HCEC 1CT (cell line): ENCODE measurements at regions not wholly inside any gene's neighbourhood (a gene's known extent, or its start where the extent isn't known, plus 50 kb on each side); places are given as distances from the start of the nearest gene placed in this dataset.
"Not testable (repeated sequence)": the region's sequence is repeated elsewhere in the genome, so short reads cannot be mapped to it uniquely, and the experiment has no call there.

Experiments used
- DNase-seq: peaks from one replicate; pipeline ENCODE4 v3.0.0-alpha.2; 2017

DNA sequence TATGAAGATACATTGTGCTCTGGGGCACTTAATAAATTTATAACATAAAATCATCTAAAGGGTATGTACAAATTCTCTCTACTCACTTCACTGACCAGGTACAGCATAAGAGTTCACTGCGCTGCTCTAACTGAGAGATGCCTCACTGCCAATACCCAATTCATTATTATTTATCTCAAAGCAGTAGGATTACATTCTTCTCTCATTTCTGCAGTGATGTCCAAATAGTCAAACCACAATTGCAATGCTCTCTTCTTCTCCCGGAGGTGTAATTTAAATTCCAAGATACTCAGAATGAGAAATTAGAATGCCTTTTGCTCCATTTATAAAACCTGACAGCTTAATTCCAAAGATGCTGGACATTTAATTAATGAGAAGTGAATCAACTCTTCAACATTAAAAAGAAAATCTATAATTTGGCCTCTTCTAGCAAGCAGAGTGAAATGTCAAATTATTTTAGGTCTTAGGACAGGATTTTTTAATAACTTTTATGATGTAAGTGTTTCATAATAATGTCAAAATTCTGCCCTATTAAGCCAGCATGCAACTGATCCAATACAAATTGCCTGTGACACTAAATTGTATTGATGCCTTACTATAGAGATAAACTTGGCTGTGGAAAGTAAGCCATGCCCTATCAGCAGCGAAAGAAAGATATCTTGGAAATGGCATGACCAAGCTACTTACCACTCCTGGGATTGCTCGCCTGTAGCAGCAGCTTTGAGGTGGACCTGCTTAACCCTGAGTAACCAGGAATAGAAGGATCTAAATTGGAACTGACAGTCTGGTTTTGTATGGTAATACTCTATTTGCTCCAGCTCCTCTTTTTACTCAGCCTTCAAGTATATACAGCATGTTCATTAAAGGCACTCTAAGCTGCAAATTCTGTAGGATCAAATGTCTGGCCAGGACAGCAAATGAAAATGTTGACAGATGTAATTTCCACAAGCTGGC, 374.2 kb upstream of the TYRP1 start:
- DNase-seq = no peak

DNA sequence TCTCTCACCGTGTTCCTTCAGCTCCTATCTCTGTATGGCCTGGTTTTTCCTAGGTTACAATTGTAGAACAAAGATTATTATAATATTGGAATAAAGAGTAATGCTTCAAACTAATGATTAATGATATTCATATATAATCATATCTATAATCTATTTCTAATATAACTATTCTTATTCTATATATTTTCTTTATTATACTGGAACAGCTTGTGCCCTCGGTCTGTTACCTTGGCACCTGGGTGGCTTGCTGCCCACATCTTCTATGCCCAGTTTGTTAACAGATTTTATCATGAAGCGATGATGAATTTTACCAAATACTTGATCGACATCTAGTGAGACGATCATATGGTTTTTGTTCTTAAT, 363.6 kb upstream of the TYRP1 start:
- no peak for DNase-seq

DNA sequence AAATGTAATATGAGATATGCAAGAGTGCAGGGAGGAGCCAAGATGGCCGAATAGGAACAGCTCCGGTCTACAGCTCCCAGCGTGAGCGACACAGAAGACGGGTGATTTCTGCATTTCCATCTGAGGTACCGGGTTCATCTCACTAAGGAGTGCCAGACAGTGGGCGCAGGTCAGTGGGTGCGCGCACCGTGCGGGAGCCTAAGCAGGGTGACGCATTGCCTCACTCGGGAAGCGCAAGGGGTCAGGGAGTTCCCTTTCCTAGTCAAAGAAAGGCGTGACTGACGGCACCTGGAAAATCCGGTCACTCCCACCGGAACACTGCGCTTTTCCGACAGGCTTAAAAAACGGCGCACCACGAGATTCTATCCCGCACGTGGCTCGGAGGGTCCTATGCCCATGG, 359.2 kb upstream of the TYRP1 start:
- not testable (repeated sequence) for DNase-seq

DNA sequence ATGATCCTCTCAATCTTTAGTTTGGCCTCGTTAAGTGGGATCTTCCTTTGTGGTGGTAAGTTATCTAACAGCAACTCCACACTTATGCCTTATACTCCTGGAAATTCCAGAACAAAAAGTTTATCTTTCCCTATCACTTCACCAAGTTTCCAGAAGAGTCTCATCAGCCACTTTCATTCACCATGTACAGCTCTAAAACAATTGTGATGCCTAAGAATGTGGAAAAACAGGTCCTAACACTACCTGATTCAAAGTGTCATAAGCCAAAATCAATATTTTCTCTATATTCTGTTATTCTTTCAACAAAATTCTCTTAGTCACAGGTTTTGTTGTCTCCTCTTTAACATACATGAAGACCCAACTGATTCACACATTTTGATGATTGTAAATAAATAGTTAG, 342.4 kb upstream of the TYRP1 start:
- no peak for DNase-seq

DNA sequence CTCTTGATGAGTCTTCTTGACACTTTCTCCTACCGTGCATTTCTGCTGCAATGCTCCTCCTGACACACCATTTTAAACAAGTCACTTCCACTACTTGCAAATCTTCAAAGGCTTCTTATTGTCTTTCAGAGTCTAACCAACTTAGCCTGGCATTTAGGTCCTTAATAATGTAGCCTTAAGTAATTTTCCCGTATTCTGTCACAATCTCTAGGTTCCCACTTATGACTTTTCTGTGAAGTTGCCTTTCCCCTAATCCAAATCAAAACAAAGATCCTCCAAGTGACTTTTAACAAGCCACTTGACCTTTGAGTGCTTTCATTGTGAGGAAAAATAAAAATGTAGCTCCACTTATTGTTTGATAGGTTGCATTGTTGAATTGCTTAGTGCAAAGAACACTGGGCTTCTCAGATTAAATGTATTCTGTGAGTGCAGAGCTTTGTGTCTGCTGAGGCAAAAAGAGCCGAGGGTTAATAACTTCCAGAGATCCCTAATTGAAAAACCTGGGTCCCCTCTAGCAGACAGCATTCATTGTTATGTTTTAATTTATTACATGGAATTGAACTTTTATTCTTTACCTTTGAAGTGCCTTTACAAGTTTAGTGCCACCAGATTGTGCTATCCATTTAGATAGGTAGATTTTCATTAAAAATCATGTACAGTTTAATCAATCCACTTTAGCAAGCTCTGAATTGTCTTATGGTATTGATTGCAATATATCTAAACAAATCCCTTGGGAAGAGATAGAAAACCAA, 341.7 kb upstream of the TYRP1 start:
- DNase-seq = no peak

DNA sequence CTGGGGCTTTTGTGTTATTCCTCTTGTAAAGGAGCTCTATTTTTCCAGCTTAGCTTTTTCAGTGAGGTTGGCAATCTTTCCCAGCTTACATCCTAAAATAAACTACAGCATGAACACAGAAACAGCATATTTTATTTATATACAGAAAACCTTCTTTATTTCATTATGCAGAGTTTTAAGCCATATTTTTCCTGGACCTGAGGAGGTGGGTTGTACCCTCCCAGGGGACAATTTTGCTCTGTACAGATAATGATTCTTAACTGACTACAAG, 341.2 kb upstream of the TYRP1 start:
- no peak for DNase-seq

DNA sequence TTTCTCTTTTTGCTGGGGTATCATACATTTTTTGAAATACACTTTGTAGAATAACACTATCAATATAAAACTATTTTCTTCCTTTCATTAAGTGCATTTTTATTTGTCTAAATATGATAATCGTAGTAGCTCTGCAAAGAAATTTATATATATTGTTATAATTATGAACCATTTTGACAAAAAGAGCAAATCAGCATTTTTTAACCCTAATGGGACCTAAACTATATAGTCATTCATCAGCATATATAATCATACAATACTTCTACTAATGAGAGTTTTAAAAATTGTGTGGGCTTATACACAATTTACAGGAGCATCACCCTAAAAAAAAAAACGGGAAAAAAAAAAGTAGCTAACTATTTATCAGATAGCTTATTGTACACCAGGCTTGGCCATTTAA, 329.7 kb upstream of the TYRP1 start:
- no peak for DNase-seq

DNA sequence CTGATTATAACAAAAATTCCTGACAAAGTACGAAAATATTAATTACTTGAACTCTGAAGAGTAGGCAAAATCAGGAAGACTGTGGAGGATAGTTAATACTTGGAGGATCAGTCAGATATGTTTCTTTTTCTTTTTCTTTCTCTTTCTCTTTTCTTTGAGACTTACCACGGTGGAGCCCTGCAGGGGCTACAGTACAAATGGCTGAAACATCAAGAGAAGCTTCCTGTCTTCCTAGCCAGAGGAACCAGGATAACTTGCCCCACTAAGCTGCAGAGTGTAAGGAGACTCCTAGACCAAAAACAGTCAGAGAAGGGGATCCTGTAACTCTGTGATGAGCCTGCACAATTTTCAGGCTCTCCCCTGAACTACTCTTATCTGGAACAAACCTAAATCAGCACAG, 324.6 kb upstream of the TYRP1 start:
- no peak for DNase-seq

DNA sequence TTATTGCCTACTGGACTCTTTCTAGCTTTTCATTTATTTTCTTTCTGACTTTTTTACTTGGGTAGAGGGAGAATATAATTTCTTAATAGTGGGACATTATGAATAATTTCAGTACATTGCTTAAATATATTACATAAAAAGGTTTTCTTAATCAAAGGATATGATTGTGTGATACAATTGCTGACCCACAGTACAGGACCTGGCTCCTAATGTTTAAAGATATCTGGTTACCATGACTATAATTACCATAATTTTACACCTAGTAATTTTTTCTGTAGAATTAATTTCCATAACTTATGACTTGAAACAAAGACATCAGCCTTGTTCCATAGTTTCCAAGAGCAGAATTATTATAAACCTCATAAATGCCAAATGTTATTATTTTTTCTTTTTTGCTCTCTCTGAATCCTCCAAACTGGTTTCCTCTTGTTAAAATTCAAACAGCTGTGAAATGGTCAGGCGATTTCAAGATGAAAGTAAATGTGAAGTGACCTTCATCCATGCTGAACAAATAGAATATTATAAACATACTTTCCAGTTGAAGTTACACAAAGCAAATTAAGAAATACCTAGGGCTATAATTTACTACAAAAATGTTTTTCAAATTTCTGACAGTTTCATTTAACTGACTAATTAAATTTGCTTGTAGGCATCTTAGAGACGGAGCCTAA, 301.2 kb upstream of the TYRP1 start:
- DNase-seq = no peak

DNA sequence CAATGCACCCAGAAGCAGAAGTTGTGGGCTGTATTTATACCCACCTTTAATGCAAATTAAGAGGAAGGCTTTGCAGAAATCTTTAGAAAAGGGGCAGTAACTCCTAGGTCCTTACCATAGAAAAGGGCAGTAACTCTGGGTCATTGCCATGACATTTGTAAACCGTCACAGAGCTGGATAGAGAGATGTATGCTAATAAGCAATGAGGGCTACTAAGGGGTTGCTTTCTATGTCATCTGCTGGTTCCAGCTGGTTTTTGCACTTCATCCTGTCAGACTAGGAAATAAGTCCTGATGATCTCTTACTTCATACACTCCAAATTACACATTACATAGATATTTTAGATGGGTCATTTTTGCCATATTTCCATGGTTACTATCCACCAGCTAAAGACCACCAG, 299.1 kb upstream of the TYRP1 start:
- DNase-seq = no peak

DNA sequence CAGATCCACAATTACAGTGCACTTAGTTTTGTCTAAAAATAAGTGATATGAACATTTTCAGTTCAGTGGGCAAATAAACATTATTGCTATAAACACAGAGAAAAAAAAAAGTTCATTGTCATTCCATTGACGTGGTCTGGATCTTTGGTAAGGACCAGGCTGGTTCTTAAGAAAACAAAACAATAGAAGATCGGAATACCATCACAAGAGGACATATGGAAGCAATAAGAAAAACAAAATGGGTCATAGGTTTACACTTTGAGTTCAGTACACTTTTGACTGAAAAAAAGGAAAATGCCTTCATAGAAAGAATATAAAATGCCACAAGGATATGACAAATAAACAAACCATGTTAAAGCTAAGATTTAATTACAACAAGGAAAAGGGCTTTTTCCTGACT, 289.5 kb upstream of the TYRP1 start:
- DNase-seq = no peak

DNA sequence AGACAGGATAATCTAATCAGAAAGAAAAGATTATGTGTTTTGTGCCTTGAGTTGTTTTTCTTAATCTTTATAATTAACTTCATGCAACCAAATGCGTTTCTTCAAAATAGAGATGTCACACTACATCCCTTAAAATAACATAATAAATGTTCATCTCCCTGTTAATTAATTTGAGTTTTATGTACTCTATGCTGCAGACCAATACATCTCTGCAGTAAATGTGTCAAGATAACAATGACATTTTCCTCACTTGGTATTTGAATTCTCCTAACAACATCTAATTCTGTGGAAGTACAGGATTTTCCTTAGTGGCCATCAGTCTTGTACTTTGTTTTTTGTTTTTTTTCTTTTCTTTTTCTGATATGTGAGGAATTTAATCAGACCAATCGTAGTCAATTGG, 279.2 kb upstream of the TYRP1 start:
- DNase-seq = no peak

DNA sequence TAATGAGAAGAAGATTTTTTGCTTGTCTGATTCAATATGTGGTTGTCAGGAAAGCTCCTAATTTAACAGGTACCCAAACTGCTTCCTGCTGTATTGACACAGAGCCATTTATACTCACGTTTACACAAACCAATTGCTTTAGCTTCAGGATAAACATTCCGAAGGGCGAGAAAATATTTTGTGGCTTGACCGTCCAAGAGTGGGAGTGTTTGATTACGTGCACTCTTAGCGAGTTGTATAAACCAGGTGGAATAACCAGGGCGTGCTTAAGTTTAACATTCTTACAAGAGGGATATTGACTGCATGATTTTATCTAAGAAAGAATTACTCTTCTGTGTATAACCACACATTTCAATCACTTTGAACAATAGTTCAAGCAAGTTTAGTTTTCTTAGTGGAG, 278.7 kb upstream of the TYRP1 start:
- DNase-seq = no peak

DNA sequence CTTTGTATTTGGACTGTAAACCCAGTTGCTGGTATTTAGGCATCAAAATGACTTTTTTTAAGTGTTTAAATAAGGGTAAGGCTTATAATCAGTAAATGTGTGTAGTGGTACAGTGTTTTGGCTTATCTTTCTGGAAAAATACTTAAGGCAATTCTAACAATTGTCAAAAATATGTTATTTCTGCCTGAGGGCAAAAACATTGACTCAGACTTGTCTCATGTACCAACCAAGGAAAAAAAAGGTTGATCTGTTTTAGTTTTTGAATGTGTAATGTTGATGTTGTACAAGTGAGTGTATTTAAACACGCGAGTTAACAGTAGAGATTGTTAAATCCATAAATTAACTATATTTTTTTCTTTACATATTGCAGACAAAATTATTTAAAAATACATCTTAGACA, 277.8 kb upstream of the TYRP1 start:
- DNase-seq = no peak

DNA sequence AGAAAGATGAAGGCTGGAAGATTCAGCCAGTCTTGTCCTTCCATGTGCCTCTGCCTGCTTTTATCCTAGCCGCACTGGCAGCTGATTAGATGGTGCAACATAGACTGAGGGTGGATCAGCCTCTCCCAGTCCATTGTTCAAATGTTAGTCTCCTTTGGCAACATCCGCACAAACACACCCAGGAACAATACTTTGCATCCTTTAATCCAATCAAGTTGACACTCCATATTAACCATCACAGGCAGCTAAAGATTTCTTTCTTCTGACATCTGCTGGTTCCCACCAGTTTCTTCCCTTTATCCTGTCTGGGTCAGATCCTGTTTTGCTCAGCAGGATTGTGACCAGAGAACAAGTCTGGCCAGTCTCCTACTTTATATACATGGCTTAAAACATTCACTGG, 276.5 kb upstream of the TYRP1 start:
- DNase-seq = no peak

DNA sequence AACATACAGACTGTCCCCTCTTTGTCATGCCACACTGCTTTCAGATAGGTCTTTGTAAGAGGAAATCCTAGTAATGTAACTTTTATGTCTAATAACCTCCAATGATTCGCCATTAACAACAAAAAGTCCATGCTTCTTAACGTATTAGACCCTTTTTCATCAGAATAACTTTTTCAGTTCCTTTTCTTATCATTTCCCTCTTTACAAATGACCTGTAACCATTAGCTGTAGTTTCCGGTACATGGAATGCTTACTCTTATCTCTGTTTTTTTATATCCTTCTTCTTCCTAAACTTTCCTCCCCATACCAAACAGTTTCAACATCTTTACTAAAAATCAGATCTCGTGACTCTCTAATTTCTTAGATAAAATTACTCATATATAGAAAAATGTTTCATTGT, 268.9 kb upstream of the TYRP1 start:
- DNase-seq = no peak

DNA sequence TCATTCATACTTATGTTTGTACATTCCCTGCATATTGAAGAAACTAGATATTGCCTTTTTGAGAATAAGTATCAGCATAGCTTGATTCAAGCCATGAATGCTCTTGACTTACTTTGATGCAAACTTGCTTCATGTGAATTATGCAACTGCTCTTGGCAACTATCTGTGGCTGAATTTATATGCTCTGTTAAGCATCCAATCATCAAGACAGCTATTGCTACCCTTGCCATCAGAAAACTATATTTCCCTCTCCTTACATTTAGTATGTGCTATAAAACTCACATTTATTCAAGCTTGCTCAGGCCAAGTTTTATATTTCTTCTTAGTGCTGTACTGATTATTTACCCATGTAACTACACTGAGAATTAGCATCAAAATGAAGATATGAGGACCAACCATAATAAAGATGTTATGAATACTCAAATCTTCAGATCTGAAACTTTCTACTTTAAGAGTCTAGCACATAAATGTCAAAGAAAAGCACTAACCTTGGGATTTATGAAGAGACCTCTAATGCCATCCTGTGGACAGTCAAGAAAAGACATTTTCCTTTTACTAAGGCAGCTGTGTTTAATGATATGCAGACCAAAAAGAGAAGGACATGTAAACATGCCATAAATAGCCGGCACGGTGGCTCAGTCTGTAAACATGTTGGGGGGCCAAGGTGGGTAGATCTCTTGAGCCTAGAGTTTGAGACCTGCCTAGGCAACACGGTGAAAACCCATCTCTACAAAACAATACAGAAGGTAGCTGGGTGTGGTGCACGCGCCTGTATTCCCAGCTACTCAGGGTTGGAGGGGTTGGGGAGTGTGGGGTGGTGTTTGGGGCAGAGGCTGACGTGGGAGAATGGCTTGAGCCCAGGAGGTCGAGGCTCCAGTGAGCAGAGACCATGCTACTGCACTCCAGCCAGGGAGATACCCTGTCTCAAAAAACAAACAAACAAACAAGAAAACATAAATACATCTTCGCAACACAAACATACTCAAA, 267.0 kb upstream of the TYRP1 start:
- no peak for DNase-seq

DNA sequence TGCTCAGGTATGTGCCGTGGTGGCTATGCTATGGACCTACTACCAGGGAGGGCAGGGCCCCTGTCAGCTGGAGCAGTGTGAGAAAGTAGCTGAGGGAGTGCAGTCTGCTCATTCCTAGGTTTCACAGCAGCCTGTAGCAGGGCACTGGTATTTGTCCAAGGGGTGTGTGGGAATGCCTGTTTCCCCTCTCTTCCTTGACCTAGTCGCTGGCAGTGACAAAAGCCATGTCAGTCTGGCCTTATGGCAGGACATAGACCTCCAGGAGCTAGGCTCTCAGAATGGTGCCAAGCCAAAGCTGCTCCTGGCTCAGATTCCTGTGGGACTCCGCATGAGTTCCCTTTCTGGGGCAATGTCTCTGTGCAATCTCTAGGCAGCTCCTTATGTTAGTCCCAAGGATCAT, 253.9 kb upstream of the TYRP1 start:
- no peak for DNase-seq

DNA sequence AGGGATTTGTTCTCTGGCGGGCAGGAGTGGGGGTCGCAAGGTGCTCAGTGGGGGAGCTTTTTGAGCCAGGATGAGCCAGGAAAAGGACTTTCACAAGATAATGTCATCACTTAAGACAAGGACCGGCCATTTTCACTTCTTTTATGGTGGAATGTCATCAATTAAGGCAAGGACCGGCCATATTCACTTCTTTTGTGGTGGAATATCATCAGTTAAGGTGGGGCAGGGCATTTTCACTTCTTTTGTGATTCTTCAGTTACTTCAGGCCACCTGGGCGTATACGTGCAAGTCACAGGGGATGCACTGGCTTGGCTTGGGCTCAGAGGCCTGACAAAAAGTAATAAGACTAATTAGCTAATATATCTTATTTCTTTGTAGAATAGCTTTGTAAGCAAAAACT, 252.1 kb upstream of the TYRP1 start:
- not testable (repeated sequence) for DNase-seq

DNA sequence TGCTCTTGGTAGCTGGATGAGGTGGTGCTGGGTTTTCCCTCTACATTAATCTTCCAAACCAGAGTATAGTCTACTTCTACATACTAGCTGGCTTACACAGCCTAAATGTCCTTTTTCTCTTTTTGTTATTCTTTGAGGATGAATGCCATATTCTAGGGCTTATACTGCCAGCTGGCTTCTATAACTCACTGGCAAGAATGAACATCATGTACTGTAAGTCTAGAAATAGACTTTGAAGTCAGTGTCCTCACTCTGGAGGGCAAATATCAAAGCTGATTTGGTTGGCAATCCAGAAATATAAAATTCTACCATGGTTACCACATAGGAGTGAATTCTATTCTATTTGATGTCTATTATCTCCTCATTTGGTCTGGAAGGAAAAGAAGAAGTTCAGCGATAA, 251.7 kb upstream of the TYRP1 start:
- no peak for DNase-seq

DNA sequence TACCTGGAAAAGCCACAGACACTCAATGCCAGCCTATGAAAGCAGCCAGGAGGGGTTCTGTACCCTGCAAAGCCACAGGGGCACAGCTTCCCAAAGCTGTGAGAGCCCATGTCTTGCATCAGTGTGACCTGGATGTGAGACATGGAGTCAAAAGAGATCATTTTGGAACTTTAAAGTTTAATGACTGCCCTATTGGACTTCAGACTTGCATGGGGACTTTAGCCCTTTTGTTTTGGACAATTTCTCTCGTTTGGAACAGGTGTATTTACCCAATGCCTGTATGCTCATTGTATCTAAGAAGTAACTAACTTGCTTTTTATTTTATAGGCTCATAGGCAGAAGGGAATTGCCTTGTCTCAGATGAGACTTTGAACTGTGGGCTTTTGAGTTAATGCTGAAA, 244.9 kb upstream of the TYRP1 start:
- DNase-seq = no peak

DNA sequence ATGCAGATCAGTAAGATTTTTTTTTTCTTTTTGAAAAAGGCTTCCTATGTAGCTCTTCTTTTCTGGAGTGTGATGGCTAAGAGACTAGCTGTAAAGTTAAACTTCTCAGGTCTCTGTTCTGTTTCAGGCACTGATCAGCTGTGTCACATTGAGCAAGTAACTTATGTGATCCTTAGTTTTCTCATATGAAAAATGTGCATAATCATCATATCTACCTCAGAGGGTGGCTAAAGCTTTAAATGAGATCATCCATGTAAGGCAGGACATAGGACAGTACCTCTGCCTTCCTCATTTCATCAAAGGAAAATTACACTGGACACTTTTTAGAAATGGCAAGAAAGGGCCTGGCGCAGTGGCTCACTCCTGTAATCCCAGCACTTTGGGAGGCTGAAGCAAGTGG, 235.9 kb upstream of the TYRP1 start:
- no peak for DNase-seq
